ENCODE measurements at regions not wholly inside any gene's neighbourhood (a gene's known extent, or its start where the extent isn't known, plus 50 kb on each side); places are given as distances from the start of the nearest gene placed in this dataset.
"Not testable (repeated sequence)": the region's sequence is repeated elsewhere in the genome, so short reads cannot be mapped to it uniquely, and the experiment has no call there.

- no peak for DNase-seq (ENCODE audit: low spot score)
Observed at GRCh38 chr6:121595646-121596045, 160.2 kb downstream of the GJA1 start.

GRCh38 chr6:121596441-121596840, 161.0 kb downstream of the GJA1 start:
- no peak for DNase-seq (ENCODE audit: low spot score)

DNA sequence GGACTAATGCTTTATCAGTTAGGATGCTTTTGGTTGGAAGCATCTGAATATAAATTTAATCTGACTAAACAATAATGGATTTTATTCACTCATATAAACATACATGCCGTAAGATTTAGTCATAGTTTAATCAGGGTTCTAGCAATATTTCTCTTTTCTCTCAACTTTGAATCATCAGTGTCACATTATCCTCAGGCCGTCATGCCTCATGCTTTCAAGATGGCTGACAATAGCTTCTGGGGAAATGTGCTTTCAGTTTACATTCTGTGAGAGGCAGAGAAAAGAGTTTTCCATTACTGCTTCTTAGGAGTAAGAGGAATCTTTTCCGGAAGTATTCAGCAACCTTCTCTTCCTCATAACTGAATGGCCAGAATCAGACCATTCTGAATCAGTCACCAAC, 162.2 kb downstream of the GJA1 start:
- DNase-seq (ENCODE audit: low spot score): no peak

GRCh38 chr6:121599331-121599730, 163.9 kb downstream of the GJA1 start:
- DNase-seq (ENCODE audit: low spot score): not testable (repeated sequence)

DNA sequence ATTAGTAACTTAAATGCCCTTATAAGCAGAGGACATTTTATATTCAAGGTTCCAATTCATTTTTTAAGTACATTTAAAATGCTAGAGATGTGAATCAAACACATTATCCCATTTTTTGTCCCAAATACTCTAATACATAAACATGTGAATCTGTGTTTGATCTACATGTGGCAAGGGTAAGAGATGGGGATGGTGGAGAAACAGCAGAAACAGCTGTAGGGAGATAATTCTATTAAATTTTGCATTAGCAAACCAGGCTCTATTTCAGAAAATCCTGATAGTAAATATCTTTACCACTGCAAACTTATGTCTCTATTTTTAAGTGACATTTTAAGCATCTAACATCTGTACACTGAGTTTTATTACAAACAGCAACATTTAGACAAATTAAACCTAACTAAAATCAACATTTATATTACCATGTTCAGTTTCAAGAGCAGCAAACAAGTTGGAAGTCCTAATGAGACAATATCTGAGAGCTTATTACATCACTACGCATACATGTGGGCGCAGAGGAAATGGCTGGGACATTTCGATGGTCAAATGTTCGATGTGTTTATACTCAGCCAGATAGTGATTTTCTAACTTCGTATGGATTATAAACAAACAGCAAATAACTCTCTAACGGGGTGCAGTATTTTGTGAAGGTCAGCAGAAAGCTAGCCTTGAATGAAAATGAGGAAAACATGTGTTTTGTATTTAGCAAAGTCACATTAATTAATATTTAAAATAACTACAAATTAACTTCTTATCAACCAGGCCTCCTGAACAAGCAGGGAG, 165.1 kb downstream of the GJA1 start:
- no peak for DNase-seq (ENCODE audit: low spot score)

- DNase-seq (ENCODE audit: low spot score): no peak
Observed at GRCh38 chr6:121603486-121603885, 168.0 kb downstream of the GJA1 start.

DNA sequence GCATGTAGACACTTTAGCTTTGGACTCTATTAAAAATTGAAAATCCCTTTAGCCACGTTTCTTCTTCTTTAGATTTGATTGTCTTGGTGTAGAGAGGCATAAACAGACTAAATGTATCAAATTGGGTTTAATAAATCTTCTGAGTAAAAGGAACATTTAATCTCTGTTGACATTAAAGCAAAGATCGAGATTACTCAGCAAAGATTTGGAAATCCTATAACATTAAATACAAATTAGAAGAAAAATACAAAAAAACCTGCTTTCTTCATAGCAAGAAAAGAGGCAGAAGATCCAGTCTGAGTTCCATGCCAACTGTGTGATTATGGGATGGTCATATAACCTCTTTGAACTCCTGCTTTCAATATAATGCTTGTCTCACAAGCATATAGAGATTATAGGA, 172.3 kb downstream of the GJA1 start:
- no peak for DNase-seq (ENCODE audit: low spot score)

- no peak for DNase-seq (ENCODE audit: low spot score)
Observed at GRCh38 chr6:121608270-121608669, 172.8 kb downstream of the GJA1 start.

DNA sequence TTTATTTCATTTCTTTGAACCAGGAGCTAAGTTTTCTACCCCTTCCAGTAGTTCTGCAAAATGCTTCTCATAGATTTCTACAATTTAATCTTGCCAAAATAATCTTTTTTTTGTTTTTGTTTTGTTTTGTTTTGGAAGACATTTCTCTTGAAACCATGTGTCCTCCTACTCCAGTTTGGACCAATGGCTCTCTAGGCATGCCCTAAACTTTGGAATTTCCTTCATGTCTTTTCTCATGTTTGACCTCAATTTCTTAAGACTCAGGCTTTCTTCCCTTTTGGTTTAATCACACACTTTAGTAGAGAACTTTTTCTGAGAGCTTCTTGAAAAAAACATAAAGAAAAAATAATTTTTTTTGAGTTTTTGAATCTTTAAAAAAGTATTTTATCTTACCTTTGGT, 173.8 kb downstream of the GJA1 start:
- DNase-seq (ENCODE audit: low spot score): no peak

DNA sequence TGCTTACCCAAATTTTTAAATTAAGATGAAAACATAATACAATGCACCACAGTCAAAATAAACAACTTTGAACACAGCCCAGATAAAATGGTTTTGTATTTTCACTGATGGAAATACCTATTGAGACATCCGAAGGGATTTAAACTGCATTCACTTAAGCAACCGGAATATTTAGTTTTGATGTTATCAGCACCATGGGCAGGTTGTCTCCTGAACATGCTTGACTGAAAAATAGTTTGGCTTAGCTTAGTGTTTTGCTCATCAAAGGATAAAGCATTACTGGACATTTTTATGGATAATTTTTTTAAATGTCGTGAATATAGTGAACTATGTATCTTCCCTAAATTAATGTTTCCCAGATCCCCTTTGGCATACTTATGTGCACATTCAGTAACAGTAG, 177.5 kb downstream of the GJA1 start:
- no peak for DNase-seq (ENCODE audit: low spot score)

DNA sequence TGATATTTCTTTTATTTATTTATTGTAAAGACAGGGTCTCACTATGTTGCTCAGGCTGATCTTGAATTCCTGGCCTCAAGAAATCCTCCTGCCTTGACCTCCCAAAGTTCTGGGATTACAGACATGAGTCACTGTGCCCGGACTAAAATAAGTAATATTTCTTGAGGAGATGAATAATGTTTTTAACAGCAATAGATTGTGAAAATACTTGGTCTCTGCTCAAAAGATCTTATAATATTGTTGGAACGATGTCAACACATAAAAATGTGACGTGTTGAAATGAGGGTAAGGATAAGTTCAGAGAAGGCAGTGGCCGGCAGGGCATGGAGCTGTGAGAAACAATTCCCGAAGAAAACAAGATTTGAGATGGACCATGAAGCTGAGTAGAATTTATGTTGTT, 178.7 kb downstream of the GJA1 start:
- DNase-seq (ENCODE audit: low spot score): no peak

GRCh38 chr6:121615493-121615892, 180.0 kb downstream of the GJA1 start:
- no peak for DNase-seq (ENCODE audit: low spot score)

DNA sequence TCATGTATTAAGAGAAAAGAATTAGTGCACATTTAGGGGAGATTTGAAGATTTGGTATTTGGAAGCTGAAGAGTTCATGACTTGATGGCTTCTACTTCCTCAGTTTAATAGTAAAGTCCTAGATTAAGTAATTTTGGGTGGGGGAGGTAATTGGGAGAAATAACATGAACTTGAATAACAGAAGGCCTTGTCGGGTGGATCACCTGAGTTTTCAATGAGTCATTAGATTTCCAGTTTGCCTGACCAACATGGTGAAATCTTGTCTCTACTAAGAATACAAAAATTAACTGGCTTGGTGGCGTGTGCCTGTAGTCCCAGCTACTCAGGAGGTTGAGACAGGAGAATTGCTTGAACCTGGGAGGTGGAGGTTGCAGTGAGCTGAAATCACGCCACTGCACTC, 181.0 kb downstream of the GJA1 start:
- no peak for DNase-seq (ENCODE audit: low spot score)

- no peak for DNase-seq (ENCODE audit: low spot score)
Observed at GRCh38 chr6:121617388-121617787, 181.9 kb downstream of the GJA1 start.

DNA sequence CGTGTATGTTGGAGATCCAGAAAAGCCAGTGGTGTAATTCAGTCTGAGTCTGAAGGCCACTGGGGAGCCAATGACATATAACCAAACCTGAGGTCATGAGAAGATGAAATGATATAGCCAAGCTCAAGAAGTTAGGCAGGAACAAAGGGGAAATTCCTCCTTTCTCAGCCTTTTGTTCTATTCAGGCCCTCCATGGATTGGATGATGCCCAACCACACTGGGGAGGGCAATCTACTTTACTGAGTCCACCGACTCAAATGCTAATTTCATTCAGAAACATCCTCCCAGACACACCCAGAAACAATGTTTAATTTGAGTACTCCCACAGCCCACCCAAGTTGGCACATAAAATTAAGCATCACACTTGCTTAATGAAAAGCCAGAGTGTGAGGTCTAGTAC, 183.6 kb downstream of the GJA1 start:
- no peak for DNase-seq (ENCODE audit: low spot score)

DNA sequence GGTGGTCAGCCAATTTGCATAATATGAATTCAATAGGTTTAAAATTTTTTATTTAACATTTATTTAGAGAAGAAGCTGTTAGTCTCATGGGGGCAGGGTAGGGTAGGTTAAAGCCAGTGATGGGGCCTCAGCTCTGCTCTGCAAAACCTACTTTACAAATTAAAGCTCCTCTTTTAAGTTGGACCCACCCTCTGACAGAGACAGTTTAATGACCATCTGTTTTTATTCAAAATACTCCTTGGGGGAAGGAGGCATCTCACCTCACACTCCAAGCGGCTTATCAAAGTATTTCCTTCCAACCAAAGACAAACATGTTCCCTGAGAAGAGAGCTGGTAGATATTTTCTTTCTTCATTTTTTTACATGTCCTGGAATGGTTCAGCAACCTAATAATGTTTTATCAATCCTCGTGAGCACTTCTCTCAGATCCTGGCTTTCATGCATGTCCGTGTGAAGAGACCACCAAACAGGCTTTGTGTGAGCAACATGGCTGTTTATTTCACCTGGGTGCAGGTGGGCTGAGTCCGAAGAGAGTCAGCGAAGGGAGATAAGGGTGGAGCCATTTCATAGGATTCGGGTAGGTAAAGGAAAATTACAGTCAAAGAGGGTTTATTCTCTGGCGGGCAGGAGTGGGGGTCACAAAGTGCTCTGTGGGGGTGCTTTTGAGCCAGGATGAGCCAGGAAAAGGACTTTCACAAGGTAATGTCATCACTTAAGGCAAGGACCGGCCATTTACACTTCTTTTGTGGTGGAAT, 184.7 kb downstream of the GJA1 start:
- no peak for DNase-seq (ENCODE audit: low spot score)

GRCh38 chr6:121627761-121628160, 192.3 kb downstream of the GJA1 start:
- DNase-seq (ENCODE audit: low spot score): no peak

- no peak for DNase-seq (ENCODE audit: low spot score)
Observed at GRCh38 chr6:121630716-121631115, 195.3 kb downstream of the GJA1 start.

DNA sequence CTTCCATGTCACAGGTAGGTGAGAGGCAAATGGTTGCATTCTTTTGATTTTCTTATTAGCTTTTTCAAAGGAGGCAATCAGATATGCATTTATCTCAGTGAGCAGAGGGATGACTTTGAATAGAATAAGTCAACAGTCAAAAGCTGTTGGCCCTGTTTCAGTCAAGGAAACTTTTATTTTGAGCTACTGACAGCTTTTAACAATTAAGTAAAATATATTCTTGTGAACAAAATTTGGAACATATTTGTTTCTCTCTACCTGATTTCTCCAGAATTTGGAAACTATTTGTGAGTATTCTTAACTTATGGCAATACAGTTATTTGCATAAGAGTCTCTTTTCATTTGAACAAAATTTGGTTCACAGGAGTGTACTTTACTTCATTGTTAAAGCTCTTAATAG, 196.3 kb downstream of the GJA1 start:
- not testable (repeated sequence) for DNase-seq (ENCODE audit: low spot score)

- DNase-seq (ENCODE audit: low spot score): no peak
Observed at GRCh38 chr6:121633309-121633708, 197.9 kb downstream of the GJA1 start.

GRCh38 chr6:121634586-121634985, 199.1 kb downstream of the GJA1 start:
- DNase-seq (ENCODE audit: low spot score): not testable (repeated sequence)

DNA sequence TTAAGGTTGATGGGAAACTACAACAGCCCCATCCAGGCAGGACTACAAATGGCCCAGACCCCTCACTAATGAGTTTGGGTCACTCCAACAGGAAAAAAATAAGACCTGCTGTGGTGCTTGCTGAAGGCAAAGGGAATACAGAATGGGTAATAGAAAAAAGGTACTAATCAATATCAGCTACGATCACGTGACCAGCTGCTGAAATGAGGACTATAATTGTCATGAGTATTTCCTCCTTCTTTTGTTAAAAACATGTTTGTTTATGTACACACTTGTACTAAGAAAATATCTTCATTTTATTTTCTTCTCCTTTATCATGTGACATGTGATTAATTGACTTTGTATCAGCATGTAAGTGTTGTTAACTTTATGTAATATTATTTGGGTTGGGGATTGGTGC, 199.9 kb downstream of the GJA1 start:
- no peak for DNase-seq (ENCODE audit: low spot score)

GRCh38 chr6:121636217-121636616, 200.8 kb downstream of the GJA1 start:
- DNase-seq (ENCODE audit: low spot score): not testable (repeated sequence)

DNA sequence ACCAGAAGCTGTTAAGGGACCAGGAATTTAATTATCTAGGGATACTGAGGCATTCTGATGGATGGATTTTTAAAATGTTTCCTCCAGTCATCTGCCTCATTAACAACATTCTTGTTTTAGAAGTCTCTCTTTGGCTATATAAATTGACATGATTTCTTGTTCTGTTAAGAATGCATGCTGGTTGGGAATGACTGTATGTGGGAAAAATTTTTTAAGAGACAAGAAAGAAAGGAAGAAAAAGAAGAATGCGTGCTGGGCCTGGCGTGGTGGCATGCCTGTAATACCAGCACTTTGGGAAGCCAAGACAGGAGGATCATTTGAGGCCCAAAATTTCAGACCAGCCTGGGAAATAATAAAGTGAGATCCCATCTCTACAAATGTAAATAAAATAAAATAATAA, 203.6 kb downstream of the GJA1 start:
- no peak for DNase-seq (ENCODE audit: low spot score)
